Stomach (tissue), 8 donors: ENCODE measurements at regions not wholly inside any gene's neighbourhood (a gene's known extent, or its start where the extent isn't known, plus 50 kb on each side); places are given as distances from the start of the nearest gene placed in this dataset.

Source experiments
- DNase-seq, 2 donors: peaks; one replicate each; pipeline versions ENCODE4 v3.0.0 to v3.0.0-alpha.2; 2013 to 2019
- H3K27ac ChIP-seq, 5 donors: fragments of 200-600 bp in 4 of 5; sonication (generic) in 4 of 5; one replicate each; pipeline ENCODE4 v1.5.1; 2013 to 2019; ENCODE audit warnings: mild to moderate bottlenecking in 1 of 5, moderate library complexity in 1 of 5
- H3K27me3 ChIP-seq, 3 donors: fragments of 200-600 bp; sonication (generic); one replicate each; pipeline ENCODE4 v1.5.1; 2017 to 2019; ENCODE audit warnings: mixed run types in 1 of 3
- H3K36me3 ChIP-seq, 4 donors: fragments of 200-600 bp; sonication (generic); 1 replicate in 3 of 4; 2 replicates in 1 of 4; pipeline ENCODE4 v1.5.1; 2016 to 2019
- H3K4me1 ChIP-seq, 4 donors: fragments of 200-600 bp; sonication (generic); one replicate each; pipeline ENCODE4 v1.5.1; 2016 to 2019
- H3K4me3 ChIP-seq, 4 donors: fragments of 200-600 bp; sonication (generic) in 3 of 4; one replicate each; pipeline ENCODE4 v1.5.1; 2016 to 2019; ENCODE audit warnings: mild to moderate bottlenecking in 1 of 4
- H3K9me3 ChIP-seq, 4 donors: fragments of 200-600 bp; sonication (generic); one replicate each; pipeline ENCODE4 v1.5.1; 2016 to 2019
- CTCF ChIP-seq, 7 experiments: fragments of 450-650 bp in 4 of 7; fragments of 200-600 bp in 3 of 7; sonication (generic) in 3 of 7; IDR thresholded peaks; one replicate each; pipeline ENCODE4 v1.5.1; 2016 to 2019; ENCODE audit warnings: antibody characterized with exemption in 7 of 7, control low read depth in 2 of 7, mild to moderate bottlenecking in 1 of 7
- EP300 ChIP-seq: sonication (generic); formaldehyde crosslinking; IDR thresholded peaks from one replicate; pipeline ENCODE4 v1.6.1; 2017; ENCODE audit warnings: antibody characterized with exemption
- POLR2A ChIP-seq, 4 donors: fragments of 450-650 bp; IDR thresholded peaks; one replicate each; pipeline ENCODE4 v1.6.1; 2016; ENCODE audit warnings: antibody characterized with exemption in 4 of 4, control low read depth in 2 of 4, mild to moderate bottlenecking in 1 of 4, moderate library complexity in 1 of 4
- POLR2AphosphoS5 ChIP-seq, 3 donors: sonication (generic); formaldehyde crosslinking; IDR thresholded peaks; one replicate each; pipeline ENCODE4 v1.6.1; 2016; ENCODE audit warnings: antibody characterized with exemption in 3 of 3
- WGBS, 5 donors: extraction: QIAGEN DNeasy Blood & Tissue Kit in 3 of 5; methylation state at CpG; one replicate each; pipeline versions ENCODE4 v1.1.5 to v1.1.7; 2013 to 2018; 5-methylcytosine and 5-hydroxymethylcytosine counted together
- intact Hi-C: fragments of 100-400 bp; cut with DNase I; formaldehyde crosslinking; loops from one replicate; pipeline ENCODE4 v1.15.1; 2023; ENCODE audit warnings: low total_unique reads
- donor health status: healthy with polysubstance abuse.
- donor health status: Bipolar disorder and iron deficiency.
- donor health status: healthy.

GRCh38 chr9:32864971-32865370, 81.6 kb downstream of the TMEM215 start:
- H3K4me1 ChIP-seq, result no peaks in the 10 kb centered on the region
- no peak overlapping the region for H3K4me3 ChIP-seq
- TF ChIP-seq CTCF (IDR thresholded peaks at IDR 0.05) (no peak), EP300 (no peak), POLR2AphosphoS5 (IDR thresholded peaks at IDR 0.05) (no peak), POLR2A (IDR thresholded peaks at IDR 0.05) (no peak)
- H3K27ac ChIP-seq, result no peak overlapping the region
- H3K27me3 ChIP-seq, result no peaks in the 10 kb centered on the region
- no peak for DNase-seq
- intact Hi-C loops, result no loop called here
- H3K9me3 ChIP-seq, result no peaks in the 10 kb centered on the region
- no peaks in the 10 kb centered on the region for H3K36me3 ChIP-seq

DNA sequence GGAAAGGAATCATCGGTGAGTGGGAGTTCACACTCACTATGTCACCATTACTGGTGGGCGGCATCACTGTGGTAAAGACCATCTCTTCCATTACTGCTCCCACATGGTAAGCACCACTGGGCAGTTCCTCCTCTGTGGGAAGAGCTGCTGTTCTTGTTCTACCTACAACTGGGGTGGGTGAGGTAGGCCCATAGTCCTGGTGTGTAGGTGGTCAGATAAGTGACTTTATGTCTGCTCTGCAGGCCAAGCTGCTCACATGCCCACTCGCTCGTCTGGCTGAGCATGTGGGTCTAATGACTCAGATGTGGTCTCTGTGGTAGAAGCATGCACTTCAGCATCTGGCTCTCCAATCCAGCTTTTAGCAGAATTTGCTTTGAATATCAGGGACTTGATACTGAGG, 82.9 kb downstream of the TMEM215 start:
- intact Hi-C loops, result no loop called here
- Histone ChIP-seq H3K27me3 (no peaks in the 10 kb centered on the region), H3K4me1 (no peaks in the 10 kb centered on the region), H3K36me3 (no peaks in the 10 kb centered on the region), H3K27ac (no peak overlapping the region), H3K4me3 (no peak overlapping the region), H3K9me3 (no peaks in the 10 kb centered on the region)
- TF ChIP-seq POLR2A (IDR thresholded peaks at IDR 0.05), result no peak
- TF ChIP-seq POLR2AphosphoS5 (IDR thresholded peaks at IDR 0.05), result no peak
- no peak for TF ChIP-seq CTCF (IDR thresholded peaks at IDR 0.05)
- no peak for TF ChIP-seq EP300
- DNase-seq, result no peak
- WGBS, 5 donors, result 74 to 88% (median 83%) methylated on average over 4 of the region's 4 CpGs

DNA sequence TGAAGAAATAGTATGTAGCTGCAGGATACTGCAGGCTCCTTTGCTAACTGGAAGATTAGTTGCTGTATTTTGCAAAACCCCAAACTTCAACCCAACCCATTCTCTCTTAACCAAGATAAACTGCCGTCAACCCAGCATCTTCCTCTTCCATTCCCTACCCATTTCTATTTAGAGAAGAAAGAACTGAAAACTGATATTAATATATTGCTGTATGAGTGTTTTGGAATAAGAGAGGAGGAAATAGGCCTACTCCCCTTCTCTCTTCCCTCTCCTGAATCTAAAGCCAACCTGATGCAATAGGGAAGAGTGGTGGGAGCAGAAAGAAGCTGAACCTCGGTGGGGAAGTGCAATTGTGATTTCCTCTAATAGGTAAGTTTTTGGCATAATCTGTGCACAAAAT, 83.7 kb downstream of the TMEM215 start:
- Histone ChIP-seq H3K9me3 (no peaks in the 10 kb centered on the region), H3K27ac (no peak overlapping the region), H3K4me1 (no peaks in the 10 kb centered on the region), H3K27me3 (no peaks in the 10 kb centered on the region), H3K36me3 (no peaks in the 10 kb centered on the region), H3K4me3 (no peak overlapping the region)
- WGBS, 5 donors, result 71 to 86% (median 81%) methylated on average over 2 of the region's 2 CpGs
- TF ChIP-seq POLR2A (IDR thresholded peaks at IDR 0.05) (no peak), POLR2AphosphoS5 (IDR thresholded peaks at IDR 0.05) (no peak), EP300 (no peak), CTCF (IDR thresholded peaks at IDR 0.05) (no peak)
- intact Hi-C loops, result no loop called here
- no peak for DNase-seq

DNA sequence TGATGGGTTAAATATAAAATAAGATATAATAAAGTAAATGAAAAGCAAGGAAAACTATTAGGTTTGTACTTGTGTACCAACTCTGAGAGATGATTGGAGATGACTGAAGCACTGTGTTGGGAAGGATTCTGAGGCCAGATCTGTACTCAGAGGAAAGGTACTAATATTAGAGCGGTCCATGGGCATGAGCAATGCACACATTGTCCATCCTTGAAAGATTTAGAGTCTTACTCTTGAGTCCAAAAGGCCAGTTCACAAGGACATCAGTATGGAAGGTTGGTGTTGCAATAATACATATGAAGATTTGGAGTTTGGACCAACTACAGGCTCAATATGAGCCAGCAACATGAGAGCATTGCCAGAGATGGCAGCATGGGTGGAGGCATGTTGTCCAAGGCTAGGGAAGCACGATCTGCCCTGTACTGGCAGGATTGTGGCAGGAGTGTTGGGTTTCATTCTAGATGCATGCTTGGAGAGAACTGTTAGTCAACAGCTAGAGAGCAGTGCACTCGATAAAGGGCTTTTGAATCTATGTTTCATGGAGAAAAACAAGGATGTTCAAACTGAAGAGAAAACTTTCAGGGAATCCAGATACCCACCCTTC, 84.4 kb downstream of the TMEM215 start:
- no peak overlapping the region for H3K4me3 ChIP-seq
- intact Hi-C loops, result no loop called here
- WGBS, 5 donors, result 64 to 73% (median 69%) methylated on average over 3 of the region's 3 CpGs
- no peak overlapping the region for H3K27ac ChIP-seq
- DNase-seq, result no peak
- H3K4me1 ChIP-seq, result no peaks in the 10 kb centered on the region
- no peaks in the 10 kb centered on the region for H3K27me3 ChIP-seq
- no peak for TF ChIP-seq POLR2A (IDR thresholded peaks at IDR 0.05)
- no peak for TF ChIP-seq CTCF (IDR thresholded peaks at IDR 0.05)
- no peak for TF ChIP-seq POLR2AphosphoS5 (IDR thresholded peaks at IDR 0.05)
- no peak for TF ChIP-seq EP300
- no peaks in the 10 kb centered on the region for H3K9me3 ChIP-seq
- H3K36me3 ChIP-seq, result no peaks in the 10 kb centered on the region
